IMR-90 (cell line): ENCODE measurements at regions not wholly inside any gene's neighbourhood (a gene's known extent, or its start where the extent isn't known, plus 50 kb on each side); places are given as distances from the start of the nearest gene placed in this dataset.

ENCODE experiments used
- ATAC-seq: fragments of 200-7000 bp; cut with Tn5 transposase; 2 replicates; pipeline ENCODE4 v1.9.1; 2020; ENCODE audit warnings: low read depth, mild to moderate bottlenecking, moderate library complexity
- BruUV-seq: library from RNA; stranded (reverse); fragments of 400-500 nt; replicated peaks from 2 replicates; lab custom pipeline; 2021; lab: Mats Ljungman, UMichigan
- CTCF ChIA-PET: fragments of 300-600 bp; formaldehyde crosslinking; extraction: SDS; loops from one replicate; lab custom pipeline; 2021; ENCODE audit warnings: antibody characterized with exemption; lab: Yijun Ruan, JAX
- POLR2A ChIA-PET: fragments of 300-600 bp; sonication (Branson Sonifier 250); formaldehyde crosslinking; loops from one replicate; lab custom pipeline; 2022; ENCODE audit warnings: antibody characterized with exemption; ENCODE audit not compliant: unreplicated experiment; lab: Charles Lee
- DNase-seq: peaks from one replicate; pipeline ENCODE4 v3.0.0; 2013
- H2AFZ ChIP-seq: replicated peaks from 2 replicates; pipeline ENCODE3; 2013; ENCODE audit warnings: low read length, mild to moderate bottlenecking; ENCODE audit not compliant: poor library complexity
- H2AK5ac ChIP-seq: 2 replicates; pipeline ENCODE4 v1.6.1; 2013; ENCODE audit warnings: low read depth, low read length, inconsistent platforms
- H2AK9ac ChIP-seq: replicated peaks from 2 replicates; pipeline ENCODE3; 2013; ENCODE audit warnings: mild to moderate bottlenecking, low read depth, low read length, moderate library complexity; ENCODE audit not compliant: poor library complexity
- H2BK120ac ChIP-seq: 2 replicates; pipeline ENCODE4 v1.6.1; 2013; ENCODE audit warnings: low read depth, low read length, inconsistent platforms
- H2BK15ac ChIP-seq: 3 replicates; pipeline ENCODE4 v1.6.1; 2013; ENCODE audit warnings: low read depth, low read length, inconsistent platforms
- H2BK20ac ChIP-seq: 2 replicates; pipeline ENCODE4 v1.6.1; 2013; ENCODE audit warnings: low read depth, mild to moderate bottlenecking, inconsistent platforms, low read length, moderate library complexity
- H2BK5ac ChIP-seq: 2 replicates; pipeline ENCODE4 v1.6.1; 2013; ENCODE audit warnings: mild to moderate bottlenecking, low read depth, low read length, inconsistent platforms; ENCODE audit not compliant: poor library complexity, severe bottlenecking
- H3K14ac ChIP-seq: replicated peaks from 2 replicates; pipeline ENCODE4 v1.6.1; 2013; ENCODE audit warnings: low read depth, low read length, inconsistent platforms
- H3K18ac ChIP-seq: 2 replicates; pipeline ENCODE4 v1.6.1; 2013; ENCODE audit warnings: low read depth, low read length, control low read depth
- H3K23ac ChIP-seq: 2 replicates; pipeline ENCODE4 v1.6.1; 2013; ENCODE audit warnings: low read depth, low read length, inconsistent platforms
- H3K27ac ChIP-seq: 2 replicates; pipeline ENCODE4 v1.5.1; 2013; ENCODE audit warnings: mild to moderate bottlenecking, control low read depth, low read length; ENCODE audit not compliant: insufficient read depth
- H3K27me3 ChIP-seq: 2 replicates; pipeline ENCODE4 v1.6.1; 2013; ENCODE audit warnings: low read length; ENCODE audit not compliant: control insufficient read depth, insufficient read depth
- H3K36me3 ChIP-seq: 2 replicates; pipeline ENCODE4 v1.6.1; 2013; ENCODE audit warnings: low read length, mixed read lengths; ENCODE audit not compliant: control insufficient read depth, insufficient read depth
- H3K4ac ChIP-seq: 2 replicates; pipeline ENCODE4 v1.6.1; 2013; ENCODE audit warnings: low read depth, low read length, inconsistent platforms
- H3K4me1 ChIP-seq: 2 replicates; pipeline ENCODE4 v1.6.1; 2013; ENCODE audit warnings: low read length, mixed read lengths; ENCODE audit not compliant: control insufficient read depth, insufficient read depth
- H3K4me2 ChIP-seq: 2 replicates; pipeline ENCODE4 v1.6.1; 2013; ENCODE audit warnings: low read depth, mild to moderate bottlenecking, control low read depth, low read length, moderate library complexity
- H3K4me3 ChIP-seq: 2 replicates; pipeline ENCODE4 v1.5.1; 2013; ENCODE audit warnings: low read depth, mild to moderate bottlenecking, control low read depth, low read length, moderate library complexity; ENCODE audit not compliant: insufficient read depth
- H3K56ac ChIP-seq: 2 replicates; pipeline ENCODE4 v1.6.1; 2013; ENCODE audit warnings: low read length, inconsistent platforms; ENCODE audit not compliant: insufficient read depth; ENCODE audit errors: extremely low read depth
- H3K79me1 ChIP-seq, 2 experiments: 2 replicates each; pipeline ENCODE4 v1.6.1; 2013; ENCODE audit warnings: low read length in 2 of 2, inconsistent platforms in 1 of 2, low read depth in 1 of 2
- H3K9ac ChIP-seq: 2 replicates; pipeline ENCODE4 v1.6.1; 2013; ENCODE audit warnings: low read depth, low read length, control low read depth
- H3K9me1 ChIP-seq: 2 replicates; pipeline ENCODE4 v1.6.1; 2013; ENCODE audit warnings: low read length, inconsistent platforms; ENCODE audit not compliant: insufficient read depth
- H3K9me3 ChIP-seq: 2 replicates; pipeline ENCODE4 v1.6.1; 2013; ENCODE audit warnings: low read length; ENCODE audit not compliant: control insufficient read depth, insufficient read depth
- H4K20me1 ChIP-seq: 2 replicates; pipeline ENCODE4 v1.6.1; 2013; ENCODE audit warnings: low read length, inconsistent platforms; ENCODE audit not compliant: insufficient read depth
- H4K5ac ChIP-seq: 2 replicates; pipeline ENCODE4 v1.6.1; 2013; ENCODE audit warnings: mild to moderate bottlenecking, low read depth, low read length, control low read depth
- H4K8ac ChIP-seq, 2 experiments: 2 replicates each; pipeline ENCODE4 v1.6.1; 2013; ENCODE audit warnings: low read depth in 2 of 2, low read length in 2 of 2, control low read depth in 1 of 2, inconsistent platforms in 1 of 2
- H4K91ac ChIP-seq: 2 replicates; pipeline ENCODE4 v1.6.1; 2013; ENCODE audit warnings: low read depth, low read length, inconsistent platforms; ENCODE audit not compliant: insufficient read depth
- BHLHE40 ChIP-seq: fragments of 150-350 bp; IDR thresholded peaks from 2 replicates; pipeline ENCODE4 v1.6.1; 2016; ENCODE audit warnings: mild to moderate bottlenecking, low read depth, low read length
- CEBPB ChIP-seq: IDR thresholded peaks from 2 replicates; pipeline ENCODE4 v1.6.1; 2012; ENCODE audit warnings: low read depth, low read length, improper control_type of control experiment
- CHD1 ChIP-seq: IDR thresholded peaks from 2 replicates; pipeline ENCODE4 v1.6.1; 2012; ENCODE audit warnings: low read depth, low read length, improper control_type of control experiment
- FOS ChIP-seq: fragments of 150-350 bp; IDR thresholded peaks from 2 replicates; pipeline ENCODE4 v1.6.1; 2016; ENCODE audit warnings: low read depth, low read length
- MAFK ChIP-seq: IDR thresholded peaks from 2 replicates; pipeline ENCODE4 v1.6.1; 2012; ENCODE audit warnings: low read depth, low read length, improper control_type of control experiment
- MAZ ChIP-seq: IDR thresholded peaks from 2 replicates; pipeline ENCODE4 v1.6.1; 2012; ENCODE audit warnings: low read depth, mild to moderate bottlenecking, low read length, improper control_type of control experiment, moderate library complexity, borderline replicate concordance
- MXI1 ChIP-seq: IDR thresholded peaks from 2 replicates; pipeline ENCODE4 v1.6.1; 2012; ENCODE audit warnings: low read depth, mild to moderate bottlenecking, low read length, moderate library complexity, borderline replicate concordance
- NFE2L2 ChIP-seq: fragments of 150-350 bp; IDR thresholded peaks from 2 replicates; pipeline ENCODE4 v1.6.1; 2016; ENCODE audit warnings: low read depth, mild to moderate bottlenecking, low read length
- RAD21 ChIP-seq: IDR thresholded peaks from 2 replicates; pipeline ENCODE4 v1.6.1; 2012; ENCODE audit warnings: low read length, improper control_type of control experiment
- RCOR1 ChIP-seq: IDR thresholded peaks from 2 replicates; pipeline ENCODE4 v1.6.1; 2012; ENCODE audit warnings: mild to moderate bottlenecking, low read length, improper control_type of control experiment; ENCODE audit not compliant: insufficient replicate concordance
- RFX5 ChIP-seq: IDR thresholded peaks from 2 replicates; pipeline ENCODE4 v1.8.0; 2012; ENCODE audit warnings: low read depth, mild to moderate bottlenecking, low read length, moderate library complexity
- SMC3 ChIP-seq: fragments of 150-350 bp; IDR thresholded peaks from 2 replicates; pipeline ENCODE4 v1.6.1; 2016; ENCODE audit warnings: low read depth, mild to moderate bottlenecking, antibody characterized with exemption, low read length, moderate library complexity
- WGBS, 2 experiments: methylation state at CpG; one replicate each; pipeline versions ENCODE4 v1.1.5 to v1.1.7; 2013; ENCODE audit warnings: missing lambda C conversion rate in 2 of 2; ENCODE audit not compliant: insufficient read length in 1 of 2; ENCODE audit errors: extremely low coverage in 2 of 2; 5-methylcytosine and 5-hydroxymethylcytosine counted together
- dilution Hi-C: fragments of 300-500 bp; cut with HindIII; formaldehyde crosslinking; loops from one replicate; pipeline ENCODE4 v1.14.3; 2018; ENCODE audit warnings: low sequenced_read_pairs; ENCODE audit not compliant: unreplicated experiment
- in situ Hi-C: fragments of 300-500 bp; cut with MboI; formaldehyde crosslinking; loops from 3 replicates; pipeline ENCODE4 v1.14.3; 2019; ENCODE audit warnings: low sequenced_read_pairs, inconsistent platforms, mixed read lengths
- intact Hi-C: fragments of 100-400 bp; cut with micrococcal nuclease; formaldehyde crosslinking; loops from 2 replicates; pipeline ENCODE4 v1.10.0; 2022
- TF ChIP-seq, protein P1 (sequence below): fragments of 150-350 bp; IDR thresholded peaks from 2 replicates; pipeline ENCODE4 v1.6.1; 2017; ENCODE audit warnings: mild to moderate bottlenecking, antibody characterized with exemption, low read length, low read depth
- TF ChIP-seq, protein P2 (sequence below): fragments of 150-350 bp; IDR thresholded peaks from 2 replicates; pipeline ENCODE4 v1.6.1; 2016; ENCODE audit warnings: low read depth, mild to moderate bottlenecking, low read length, moderate library complexity, borderline replicate concordance
- TF ChIP-seq, protein P3 (sequence below): conservative IDR thresholded peaks from 2 replicates; pipeline ENCODE4 v1.5.1; 2012; ENCODE audit warnings: mild to moderate bottlenecking, low read depth, low read length, improper control_type of control experiment

DNA sequence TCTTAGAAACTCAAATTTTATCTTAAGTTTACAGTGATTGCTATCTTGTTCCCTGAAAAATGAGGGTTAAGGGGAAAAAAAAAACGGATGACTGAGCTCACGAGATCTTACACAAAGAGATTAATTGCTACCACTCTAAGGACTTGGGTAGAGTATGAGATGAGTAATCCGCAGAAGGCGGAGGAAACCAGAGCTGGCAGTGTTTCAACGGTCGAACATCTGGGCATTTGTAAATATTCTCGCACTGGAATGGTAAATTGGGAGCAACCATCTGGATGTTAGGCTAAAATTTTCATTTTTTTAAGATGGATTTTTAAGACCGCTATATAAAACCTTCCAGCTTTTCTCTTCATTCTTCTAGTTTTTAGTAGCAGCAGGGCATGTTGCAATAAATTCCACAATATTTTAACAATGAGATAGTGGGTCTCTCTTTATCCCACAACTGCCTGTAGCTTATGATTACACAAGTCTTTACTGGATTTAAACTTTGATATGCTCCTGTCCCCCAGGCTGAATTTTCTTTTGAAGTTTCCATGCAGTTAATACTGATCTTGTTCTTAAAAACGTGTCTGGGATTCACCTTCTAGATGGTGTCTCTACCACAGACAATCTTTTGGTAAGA, 1324.1 kb downstream of the AACS start:
- TF ChIP-seq RCOR1 (no peak), FOS (no peak), MAFK (no peak), RFX5 (no peak), CEBPB (no peak), NFE2L2 (no peak), CHD1 (no peak), RAD21 (no peak), MAZ (no peak), BHLHE40 (no peak), SMC3 (no peak), MXI1 (no peak)
- TF ChIP-seq, protein P1, sequence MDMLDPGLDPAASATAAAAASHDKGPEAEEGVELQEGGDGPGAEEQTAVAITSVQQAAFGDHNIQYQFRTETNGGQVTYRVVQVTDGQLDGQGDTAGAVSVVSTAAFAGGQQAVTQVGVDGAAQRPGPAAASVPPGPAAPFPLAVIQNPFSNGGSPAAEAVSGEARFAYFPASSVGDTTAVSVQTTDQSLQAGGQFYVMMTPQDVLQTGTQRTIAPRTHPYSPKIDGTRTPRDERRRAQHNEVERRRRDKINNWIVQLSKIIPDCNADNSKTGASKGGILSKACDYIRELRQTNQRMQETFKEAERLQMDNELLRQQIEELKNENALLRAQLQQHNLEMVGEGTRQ = no peak
- TF ChIP-seq, protein P2, sequence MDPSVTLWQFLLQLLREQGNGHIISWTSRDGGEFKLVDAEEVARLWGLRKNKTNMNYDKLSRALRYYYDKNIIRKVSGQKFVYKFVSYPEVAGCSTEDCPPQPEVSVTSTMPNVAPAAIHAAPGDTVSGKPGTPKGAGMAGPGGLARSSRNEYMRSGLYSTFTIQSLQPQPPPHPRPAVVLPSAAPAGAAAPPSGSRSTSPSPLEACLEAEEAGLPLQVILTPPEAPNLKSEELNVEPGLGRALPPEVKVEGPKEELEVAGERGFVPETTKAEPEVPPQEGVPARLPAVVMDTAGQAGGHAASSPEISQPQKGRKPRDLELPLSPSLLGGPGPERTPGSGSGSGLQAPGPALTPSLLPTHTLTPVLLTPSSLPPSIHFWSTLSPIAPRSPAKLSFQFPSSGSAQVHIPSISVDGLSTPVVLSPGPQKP = no peak
- TF ChIP-seq, protein P3, sequence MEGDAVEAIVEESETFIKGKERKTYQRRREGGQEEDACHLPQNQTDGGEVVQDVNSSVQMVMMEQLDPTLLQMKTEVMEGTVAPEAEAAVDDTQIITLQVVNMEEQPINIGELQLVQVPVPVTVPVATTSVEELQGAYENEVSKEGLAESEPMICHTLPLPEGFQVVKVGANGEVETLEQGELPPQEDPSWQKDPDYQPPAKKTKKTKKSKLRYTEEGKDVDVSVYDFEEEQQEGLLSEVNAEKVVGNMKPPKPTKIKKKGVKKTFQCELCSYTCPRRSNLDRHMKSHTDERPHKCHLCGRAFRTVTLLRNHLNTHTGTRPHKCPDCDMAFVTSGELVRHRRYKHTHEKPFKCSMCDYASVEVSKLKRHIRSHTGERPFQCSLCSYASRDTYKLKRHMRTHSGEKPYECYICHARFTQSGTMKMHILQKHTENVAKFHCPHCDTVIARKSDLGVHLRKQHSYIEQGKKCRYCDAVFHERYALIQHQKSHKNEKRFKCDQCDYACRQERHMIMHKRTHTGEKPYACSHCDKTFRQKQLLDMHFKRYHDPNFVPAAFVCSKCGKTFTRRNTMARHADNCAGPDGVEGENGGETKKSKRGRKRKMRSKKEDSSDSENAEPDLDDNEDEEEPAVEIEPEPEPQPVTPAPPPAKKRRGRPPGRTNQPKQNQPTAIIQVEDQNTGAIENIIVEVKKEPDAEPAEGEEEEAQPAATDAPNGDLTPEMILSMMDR = no peak
- BruUV-seq = no TSS peak

More for the DNA sequence above, 1324.1 kb downstream of the AACS start:
- dilution Hi-C loops = no loop called here
- ChIA-PET POLR2A (no interaction called here), CTCF (no interaction called here)
- Histone ChIP-seq H3K9ac (no peak overlapping the region), H4K8ac (no peak overlapping the region), H3K9me3 (peaks cover 19% of the 10 kb centered on the region), H2BK15ac (no peak overlapping the region), H3K36me3 (no peaks in the 10 kb centered on the region), H3K79me1 (no peaks in the 10 kb centered on the region), H3K27me3 (no peaks in the 10 kb centered on the region), H2BK5ac (no peak overlapping the region), H2AFZ (no peak overlapping the region), H3K9me1 (no peaks in the 10 kb centered on the region), H3K4me3 (no peak overlapping the region), H4K20me1 (no peaks in the 10 kb centered on the region), H4K5ac (no peak overlapping the region), H3K56ac (no peak overlapping the region), H3K4ac (no peak overlapping the region), H2BK20ac (no peak overlapping the region), H2AK9ac (no peak overlapping the region), H2BK120ac (no peak overlapping the region), H3K4me1 (no peaks in the 10 kb centered on the region), H3K4me2 (no peak overlapping the region), H3K14ac (no peak overlapping the region), H3K23ac (no peak overlapping the region), H3K18ac (no peak overlapping the region), H4K91ac (no peak overlapping the region), H2AK5ac (no peak overlapping the region), H3K27ac (no peak overlapping the region)
- no peak for ATAC-seq
- DNase-seq = no peak
- in situ Hi-C loops = no loop called here
- WGBS, 2 experiments = no CpG with 5 or more reads among the region's 9 CpGs
- intact Hi-C loops = no loop called here
